ENCODE measurements at regions not wholly inside any gene's neighbourhood (a gene's known extent, or its start where the extent isn't known, plus 50 kb on each side); places are given as distances from the start of the nearest gene placed in this dataset.

GRCh38 chr15:68499620-68500312 is 67.8 kb upstream of the ITGA11 start:
- H3K4me3 ChIP-seq (ENCODE audit: low read length in 3 of 3), result no peak overlapping the region
- H3K36me3 ChIP-seq (ENCODE audit: control insufficient read depth in 3 of 3, insufficient read depth in 3 of 3, low read length in 3 of 3), result no peaks in the 10 kb centered on the region
- H3K27me3 ChIP-seq (ENCODE audit: control insufficient read depth in 3 of 3, insufficient read depth in 3 of 3, low read length in 3 of 3), result peaks cover 0 to 5% (median 0%) of the 10 kb centered on the region in 3 donors
- peaks cover 0 to 7% (median 4%) of the 10 kb centered on the region in 3 donors for H3K4me1 ChIP-seq (ENCODE audit: control insufficient read depth in 3 of 3, insufficient read depth in 3 of 3, low read length in 3 of 3)
- no peak overlapping the region for H3K27ac ChIP-seq (ENCODE audit: low read depth, low read length)
- H3K9ac ChIP-seq (ENCODE audit: low read depth in 1 of 3, low read length in 3 of 3), result no peak overlapping the region
- no peaks in the 10 kb centered on the region for H3K9me3 ChIP-seq (ENCODE audit: control insufficient read depth in 3 of 3, low read length in 3 of 3)

DNA sequence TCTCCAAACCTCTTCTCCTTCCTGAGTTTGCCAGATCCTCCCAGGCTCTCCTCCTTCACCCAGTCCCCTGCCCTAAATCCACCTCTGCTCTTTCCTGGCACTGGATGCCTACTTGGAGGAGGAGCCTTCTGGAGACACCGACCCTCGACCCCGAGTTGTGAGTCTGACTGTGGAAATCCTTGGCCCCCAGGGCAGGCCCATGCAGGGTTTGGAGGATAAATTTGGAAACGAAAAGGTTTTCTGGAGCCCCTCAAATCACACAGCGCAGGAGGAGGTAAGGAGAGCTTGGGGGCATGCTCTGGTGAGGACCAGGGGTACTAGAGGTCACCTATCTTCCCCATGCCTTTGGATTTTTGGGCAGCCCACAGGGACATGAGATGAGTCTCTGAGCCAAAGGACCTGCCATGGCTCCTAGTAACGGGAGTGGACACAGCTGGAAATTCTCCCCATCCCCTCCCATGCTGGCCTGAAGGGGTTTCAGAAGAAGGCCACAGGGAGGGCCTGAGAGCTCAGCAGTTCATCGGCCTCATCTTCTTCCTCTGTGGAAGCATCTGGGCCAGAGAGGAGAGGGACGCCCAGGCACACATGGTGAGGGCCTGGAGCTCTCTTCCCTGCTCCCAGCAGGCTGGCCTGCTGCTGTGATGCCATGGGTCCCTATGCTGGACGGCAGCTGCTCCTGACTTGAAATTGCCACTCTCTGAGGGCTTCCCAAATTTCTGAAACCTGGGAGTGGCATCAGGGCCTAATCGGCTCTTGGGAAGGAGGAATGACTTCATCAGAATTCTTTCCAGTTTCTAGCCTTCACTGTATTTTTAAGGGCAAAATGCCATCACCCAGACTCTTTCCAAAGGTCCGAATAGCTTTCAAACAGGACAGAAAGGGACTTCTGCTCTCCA is 68.6 kb upstream of the ITGA11 start:
- no peaks in the 10 kb centered on the region for H3K36me3 ChIP-seq (ENCODE audit: control insufficient read depth in 3 of 3, insufficient read depth in 3 of 3, low read length in 3 of 3)
- H3K9ac ChIP-seq (ENCODE audit: low read depth in 1 of 3, low read length in 3 of 3), result no peak overlapping the region
- no peak overlapping the region for H3K4me3 ChIP-seq (ENCODE audit: low read length in 3 of 3)
- H3K27ac ChIP-seq (ENCODE audit: low read depth, low read length), result no peak overlapping the region
- H3K9me3 ChIP-seq (ENCODE audit: control insufficient read depth in 3 of 3, low read length in 3 of 3), result no peaks in the 10 kb centered on the region
- H3K4me1 ChIP-seq (ENCODE audit: control insufficient read depth in 3 of 3, insufficient read depth in 3 of 3, low read length in 3 of 3), result peaks cover 0 to 8% (median 4%) of the 10 kb centered on the region in 3 donors
- H3K27me3 ChIP-seq (ENCODE audit: control insufficient read depth in 3 of 3, insufficient read depth in 3 of 3, low read length in 3 of 3), result peaks cover 0 to 7% (median 0%) of the 10 kb centered on the region in 3 donors

DNA sequence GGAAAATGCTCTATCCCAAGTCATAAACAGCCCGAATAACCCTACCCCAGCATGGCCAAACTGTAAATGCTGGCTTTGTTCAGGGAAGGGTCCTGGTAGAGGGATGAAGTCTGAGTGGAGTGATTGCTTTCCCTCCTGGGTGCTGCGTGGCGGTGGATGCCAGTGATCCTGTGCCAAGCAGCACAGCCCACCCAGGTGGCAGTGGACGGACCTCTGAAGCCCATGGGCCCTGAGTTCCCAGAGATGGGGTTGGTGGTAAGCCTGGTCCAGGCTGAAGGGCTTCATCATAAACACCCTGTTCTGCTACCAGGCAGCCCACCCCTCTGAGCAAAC is 69.3 kb upstream of the ITGA11 start:
- no peak overlapping the region for H3K4me3 ChIP-seq (ENCODE audit: low read length in 3 of 3)
- H3K9me3 ChIP-seq (ENCODE audit: control insufficient read depth in 3 of 3, low read length in 3 of 3), result no peaks in the 10 kb centered on the region
- H3K4me1 ChIP-seq (ENCODE audit: control insufficient read depth in 3 of 3, insufficient read depth in 3 of 3, low read length in 3 of 3), result peaks cover 0 to 8% (median 4%) of the 10 kb centered on the region in 3 donors
- no peak overlapping the region for H3K27ac ChIP-seq (ENCODE audit: low read depth, low read length)
- H3K36me3 ChIP-seq (ENCODE audit: control insufficient read depth in 3 of 3, insufficient read depth in 3 of 3, low read length in 3 of 3), result no peaks in the 10 kb centered on the region
- H3K27me3 ChIP-seq (ENCODE audit: control insufficient read depth in 3 of 3, insufficient read depth in 3 of 3, low read length in 3 of 3), result peaks cover 0 to 10% (median 0%) of the 10 kb centered on the region in 3 donors
- H3K9ac ChIP-seq (ENCODE audit: low read depth in 1 of 3, low read length in 3 of 3), result no peak overlapping the region

GRCh38 chr15:68501616-68502015 is 69.7 kb upstream of the ITGA11 start:
- no peaks in the 10 kb centered on the region for H3K36me3 ChIP-seq (ENCODE audit: control insufficient read depth in 3 of 3, insufficient read depth in 3 of 3, low read length in 3 of 3)
- peaks cover 0 to 10% (median 0%) of the 10 kb centered on the region in 3 donors for H3K27me3 ChIP-seq (ENCODE audit: control insufficient read depth in 3 of 3, insufficient read depth in 3 of 3, low read length in 3 of 3)
- no peak overlapping the region for H3K9ac ChIP-seq (ENCODE audit: low read depth in 1 of 3, low read length in 3 of 3)
- H3K4me1 ChIP-seq (ENCODE audit: control insufficient read depth in 3 of 3, insufficient read depth in 3 of 3, low read length in 3 of 3), result peaks cover 0 to 8% (median 4%) of the 10 kb centered on the region in 3 donors
- no peaks in the 10 kb centered on the region for H3K9me3 ChIP-seq (ENCODE audit: control insufficient read depth in 3 of 3, low read length in 3 of 3)
- no peak overlapping the region for H3K4me3 ChIP-seq (ENCODE audit: low read length in 3 of 3)
- H3K27ac ChIP-seq (ENCODE audit: low read depth, low read length), result no peak overlapping the region

DNA sequence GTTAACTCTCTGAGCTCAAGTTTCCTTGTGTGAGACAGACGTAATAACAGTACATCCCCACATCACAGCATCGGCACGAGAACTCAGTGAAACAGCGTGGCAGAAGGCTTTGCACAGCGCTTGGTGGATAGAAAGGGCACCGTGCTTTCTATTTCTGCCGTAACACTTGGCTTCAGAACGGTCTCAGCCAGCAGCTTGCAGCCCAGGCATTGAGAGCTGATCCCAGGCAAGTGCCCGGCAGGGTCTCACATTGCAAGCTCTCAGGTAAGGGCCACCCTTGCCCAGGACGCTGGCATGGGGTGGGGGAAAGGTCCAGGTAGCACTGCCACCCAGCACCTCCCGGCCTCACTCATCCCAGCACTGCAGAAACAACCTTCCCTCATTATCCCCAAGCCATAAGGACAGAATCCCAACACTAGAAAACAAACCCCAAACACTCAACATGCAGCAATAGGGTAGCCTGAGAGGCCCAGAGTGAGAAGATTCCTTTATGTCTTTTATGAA is 70.5 kb upstream of the ITGA11 start:
- Histone ChIP-seq H3K9ac (ENCODE audit: low read depth in 1 of 3, low read length in 3 of 3) (no peak overlapping the region), H3K4me1 (ENCODE audit: control insufficient read depth in 3 of 3, insufficient read depth in 3 of 3, low read length in 3 of 3) (peaks cover 0 to 8% (median 4%) of the 10 kb centered on the region in 3 donors), H3K27ac (ENCODE audit: low read depth, low read length) (no peak overlapping the region), H3K27me3 (ENCODE audit: control insufficient read depth in 3 of 3, insufficient read depth in 3 of 3, low read length in 3 of 3) (peaks cover 0 to 10% (median 2%) of the 10 kb centered on the region in 3 donors), H3K4me3 (ENCODE audit: low read length in 3 of 3) (no peak overlapping the region), H3K36me3 (ENCODE audit: control insufficient read depth in 3 of 3, insufficient read depth in 3 of 3, low read length in 3 of 3) (no peaks in the 10 kb centered on the region), H3K9me3 (ENCODE audit: control insufficient read depth in 3 of 3, low read length in 3 of 3) (no peaks in the 10 kb centered on the region)

DNA sequence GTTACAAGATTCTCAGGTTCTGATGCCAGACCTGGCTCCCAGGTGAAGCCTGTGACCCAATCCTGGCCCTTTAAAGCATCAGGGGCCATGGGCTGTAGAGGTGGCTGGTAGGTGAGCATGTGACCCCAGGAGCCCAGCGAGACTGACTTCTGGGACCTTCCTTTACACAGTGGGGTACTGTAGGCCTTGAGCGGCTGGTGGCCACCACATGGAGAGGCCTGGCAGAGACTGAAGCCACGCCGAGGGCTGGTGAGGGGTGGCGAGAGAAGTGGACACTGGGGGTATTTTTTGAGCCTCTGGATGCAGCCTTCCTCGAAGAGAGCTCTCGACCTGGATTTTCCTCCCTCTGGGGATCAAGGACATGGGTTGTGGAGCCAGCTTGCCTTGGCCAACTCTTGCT is 71.2 kb upstream of the ITGA11 start:
- Histone ChIP-seq H3K27ac (ENCODE audit: low read depth, low read length) (no peak overlapping the region), H3K27me3 (ENCODE audit: control insufficient read depth in 3 of 3, insufficient read depth in 3 of 3, low read length in 3 of 3) (peaks cover 0 to 10% (median 2%) of the 10 kb centered on the region in 3 donors), H3K36me3 (ENCODE audit: control insufficient read depth in 3 of 3, insufficient read depth in 3 of 3, low read length in 3 of 3) (no peaks in the 10 kb centered on the region), H3K9me3 (ENCODE audit: control insufficient read depth in 3 of 3, low read length in 3 of 3) (no peaks in the 10 kb centered on the region), H3K4me1 (ENCODE audit: control insufficient read depth in 3 of 3, insufficient read depth in 3 of 3, low read length in 3 of 3) (peaks cover 0 to 8% (median 4%) of the 10 kb centered on the region in 3 donors), H3K4me3 (ENCODE audit: low read length in 3 of 3) (no peak overlapping the region), H3K9ac (ENCODE audit: low read depth in 1 of 3, low read length in 3 of 3) (no peak overlapping the region)

DNA sequence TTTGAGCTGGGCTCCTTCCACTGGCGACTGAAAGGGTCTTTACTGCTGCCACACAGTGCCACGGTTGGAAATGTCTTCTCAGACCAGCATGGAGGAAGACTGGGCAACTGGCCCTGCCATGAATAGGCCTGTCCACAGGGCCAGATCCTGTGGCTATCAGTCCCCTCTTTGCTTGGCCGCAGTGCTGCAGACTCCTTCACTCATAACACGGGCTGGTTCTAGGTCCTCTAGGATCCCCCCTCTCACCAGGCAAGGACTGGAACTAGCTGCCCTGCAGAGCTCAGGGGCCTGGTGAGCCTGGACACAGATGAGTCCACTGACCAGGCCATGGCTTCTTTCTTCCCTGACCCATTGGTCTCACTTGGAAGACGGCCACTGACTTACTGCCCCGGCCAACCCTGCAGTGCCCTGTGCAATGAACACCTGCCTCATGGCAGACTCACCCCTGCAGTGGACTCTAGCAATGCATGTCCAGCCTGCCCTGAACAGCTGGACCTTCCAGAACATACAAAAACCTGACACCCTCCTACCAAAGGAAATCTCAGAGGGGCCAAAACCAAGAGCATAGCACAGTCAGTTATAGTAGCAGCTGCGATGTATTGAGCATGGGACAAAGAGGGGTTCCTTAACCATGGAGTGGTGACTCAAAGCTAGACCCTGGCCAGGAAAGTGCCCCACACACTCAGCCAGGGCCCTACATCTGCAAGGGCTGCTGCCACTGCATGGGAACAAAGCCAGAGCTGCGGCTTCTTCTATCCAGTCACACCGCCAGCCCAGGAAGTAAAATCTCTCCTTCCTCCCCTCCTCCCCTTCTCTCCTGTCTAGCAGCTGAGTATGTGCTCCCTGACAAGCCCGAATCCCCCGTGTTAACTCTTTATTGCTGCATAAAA is 72.1 kb upstream of the ITGA11 start:
- no peak overlapping the region for H3K4me3 ChIP-seq (ENCODE audit: low read length in 3 of 3)
- no peak overlapping the region for H3K27ac ChIP-seq (ENCODE audit: low read depth, low read length)
- no peaks in the 10 kb centered on the region for H3K9me3 ChIP-seq (ENCODE audit: control insufficient read depth in 3 of 3, low read length in 3 of 3)
- peaks cover 0 to 8% (median 4%) of the 10 kb centered on the region in 3 donors for H3K4me1 ChIP-seq (ENCODE audit: control insufficient read depth in 3 of 3, insufficient read depth in 3 of 3, low read length in 3 of 3)
- H3K27me3 ChIP-seq (ENCODE audit: control insufficient read depth in 3 of 3, insufficient read depth in 3 of 3, low read length in 3 of 3), result peaks cover under 1 to 11% (median 2%) of the 10 kb centered on the region in 3 donors
- H3K9ac ChIP-seq (ENCODE audit: low read depth in 1 of 3, low read length in 3 of 3), result no peak overlapping the region
- H3K36me3 ChIP-seq (ENCODE audit: control insufficient read depth in 3 of 3, insufficient read depth in 3 of 3, low read length in 3 of 3), result no peaks in the 10 kb centered on the region

DNA sequence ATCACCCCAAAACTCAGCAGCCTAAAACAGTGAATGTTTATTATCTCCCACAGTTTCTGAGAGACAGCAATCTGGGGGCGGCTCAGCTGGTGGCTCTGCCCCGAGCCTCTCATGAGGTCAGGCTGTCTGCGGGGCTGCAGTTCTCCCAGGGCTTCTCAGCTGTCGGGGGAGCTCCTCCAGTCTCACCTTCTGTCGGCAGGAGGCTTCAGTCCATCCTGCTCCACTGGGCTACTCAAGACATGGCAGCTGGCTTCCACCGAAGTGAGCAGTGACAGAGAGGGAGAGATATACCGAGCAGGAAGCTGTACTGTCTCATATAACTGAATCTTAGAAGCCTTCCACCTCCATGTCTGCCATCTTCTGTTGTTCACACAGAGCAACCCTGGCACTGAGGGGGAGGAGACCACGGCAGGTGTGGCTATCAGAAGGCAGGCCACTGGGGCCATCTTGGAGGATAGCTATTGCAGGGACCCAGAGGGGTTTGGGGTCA is 72.8 kb upstream of the ITGA11 start:
- Histone ChIP-seq H3K9me3 (ENCODE audit: control insufficient read depth in 3 of 3, low read length in 3 of 3) (no peaks in the 10 kb centered on the region), H3K27ac (ENCODE audit: low read depth, low read length) (no peak overlapping the region), H3K4me3 (ENCODE audit: low read length in 3 of 3) (no peak overlapping the region), H3K27me3 (ENCODE audit: control insufficient read depth in 3 of 3, insufficient read depth in 3 of 3, low read length in 3 of 3) (peaks cover 2 to 12% (median 3%) of the 10 kb centered on the region in 3 donors), H3K4me1 (ENCODE audit: control insufficient read depth in 3 of 3, insufficient read depth in 3 of 3, low read length in 3 of 3) (peaks cover 0 to 8% (median 4%) of the 10 kb centered on the region in 3 donors), H3K36me3 (ENCODE audit: control insufficient read depth in 3 of 3, insufficient read depth in 3 of 3, low read length in 3 of 3) (no peaks in the 10 kb centered on the region), H3K9ac (ENCODE audit: low read depth in 1 of 3, low read length in 3 of 3) (no peak overlapping the region)

DNA sequence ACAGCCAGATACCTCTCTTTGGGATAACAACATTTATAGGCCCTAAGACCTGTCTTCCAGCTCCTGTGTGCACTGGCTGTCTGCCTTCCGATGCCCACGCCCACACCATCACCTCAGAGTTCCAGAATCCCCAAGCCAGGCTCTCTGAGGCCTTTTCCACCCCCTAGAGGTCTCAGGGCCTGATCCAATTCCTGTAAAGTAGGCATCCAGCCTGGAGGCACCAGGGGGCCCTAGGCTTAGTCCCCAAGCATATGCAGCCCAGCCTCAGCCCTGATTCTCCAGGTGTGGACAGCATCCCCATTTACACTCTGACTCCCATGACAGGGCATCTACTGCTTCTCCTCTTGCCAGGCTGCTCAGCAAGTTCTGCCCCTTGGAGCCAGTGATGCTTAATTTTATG is 72.7 kb upstream of the CORO2B start:
- Histone ChIP-seq H3K9me3 (ENCODE audit: control insufficient read depth in 3 of 3, low read length in 3 of 3) (no peaks in the 10 kb centered on the region), H3K4me3 (ENCODE audit: low read length in 3 of 3) (no peak overlapping the region), H3K36me3 (ENCODE audit: control insufficient read depth in 3 of 3, insufficient read depth in 3 of 3, low read length in 3 of 3) (no peaks in the 10 kb centered on the region), H3K27ac (ENCODE audit: low read depth, low read length) (no peak overlapping the region), H3K9ac (ENCODE audit: low read depth in 1 of 3, low read length in 3 of 3) (no peak overlapping the region), H3K4me1 (ENCODE audit: control insufficient read depth in 3 of 3, insufficient read depth in 3 of 3, low read length in 3 of 3) (peaks cover 0 to 10% (median 9%) of the 10 kb centered on the region in 3 donors), H3K27me3 (ENCODE audit: control insufficient read depth in 3 of 3, insufficient read depth in 3 of 3, low read length in 3 of 3) (peaks cover 2 to 12% (median 3%) of the 10 kb centered on the region in 3 donors)

Measured in skeletal muscle tissue (tissue), 3 donors.